H54 (cell line): ENCODE measurements at regions not wholly inside any gene's neighbourhood (a gene's known extent, or its start where the extent isn't known, plus 50 kb on each side); places are given as distances from the start of the nearest gene placed in this dataset.

Experiments used
- DNase-seq: peaks from one replicate; pipeline ENCODE4 v3.0.0; 2011; ENCODE audit warnings: low spot score, mixed read lengths; ENCODE audit not compliant: insufficient read length
- FAIRE-seq: peaks from 3 replicates; lab custom pipeline; 2011; peaks lifted over from hg19 to GRCh38; lab: Jason Lieb, UNC
- POLR2A ChIP-seq: IDR thresholded peaks from 2 replicates; pipeline ENCODE4 v1.6.1; 2011; ENCODE audit warnings: low read depth, mild to moderate bottlenecking, low read length

DNA sequence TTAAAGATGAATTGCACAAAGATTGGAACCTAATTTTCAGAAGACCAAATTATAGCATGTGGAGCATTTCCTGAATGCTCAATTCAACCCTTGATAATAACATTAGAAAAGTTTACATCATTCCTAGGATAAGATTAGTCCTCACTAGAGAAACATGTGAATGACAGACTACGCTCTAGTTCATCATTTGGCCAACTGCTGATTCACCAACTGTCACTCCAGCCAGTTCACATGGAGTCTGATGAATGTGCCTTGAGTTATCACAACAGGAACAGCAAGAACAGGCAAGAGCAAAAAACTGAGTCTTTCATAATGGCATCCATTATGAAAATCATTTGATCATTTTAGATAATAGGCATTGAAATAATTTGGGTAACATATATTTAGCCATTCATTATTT is 415.9 kb downstream of the PTPRC start:
- TF ChIP-seq POLR2A, result no peak
- DNase-seq (no peak), FAIRE-seq (no peak)

DNA sequence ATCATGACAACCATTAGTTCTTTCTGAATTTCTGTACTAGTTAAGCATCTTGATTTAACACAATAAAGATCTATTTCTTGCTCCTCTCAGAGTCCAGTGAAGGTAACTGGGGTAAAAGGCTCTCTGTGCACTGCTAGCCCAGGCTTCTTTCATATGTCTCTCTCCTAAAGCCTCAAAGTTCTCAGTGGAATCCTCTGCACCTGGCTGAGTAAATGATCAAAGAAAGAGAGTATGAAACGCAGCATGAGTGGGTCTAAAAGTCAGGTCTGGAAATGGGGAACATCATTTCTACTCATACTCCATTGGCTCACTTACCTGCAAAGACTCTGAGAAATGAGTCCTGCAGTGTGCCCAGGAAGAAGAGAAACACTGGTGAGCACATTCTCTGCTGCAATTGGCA is 418.5 kb downstream of the PTPRC start:
- DNase-seq, result no peak
- FAIRE-seq, result no peak
- no peak for TF ChIP-seq POLR2A

GRCh38 chr1:199058281-199058680 is 419.4 kb downstream of the PTPRC start:
- DNase-seq (no peak), FAIRE-seq (no peak)
- no peak for TF ChIP-seq POLR2A

- no peak for FAIRE-seq
- TF ChIP-seq POLR2A, result no peak
- no peak for DNase-seq
These were observed 426.1 kb downstream of the PTPRC start for GRCh38 chr1:199064971-199065370.

GRCh38 chr1:199067483-199067882 is 428.6 kb downstream of the PTPRC start:
- DNase-seq (no peak), FAIRE-seq (no peak)
- no peak for TF ChIP-seq POLR2A

DNA sequence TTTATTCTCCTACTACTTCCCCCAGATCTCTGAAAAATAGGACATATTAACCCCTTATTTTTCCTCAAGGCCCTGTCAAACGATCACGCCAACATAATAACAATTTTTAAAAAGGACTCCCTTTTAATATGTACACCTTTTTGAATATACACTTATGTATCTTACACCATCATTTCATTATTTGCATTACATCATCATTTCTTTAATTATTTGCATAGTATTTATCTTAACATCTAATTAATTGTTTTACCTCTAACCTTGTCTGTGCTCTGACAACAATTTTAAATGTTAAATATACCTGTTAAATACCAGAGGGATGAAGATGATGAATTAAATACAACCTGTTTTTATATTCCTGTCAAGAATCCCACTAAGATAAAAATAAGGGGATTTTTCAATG is 432.2 kb downstream of the PTPRC start:
- no peak for TF ChIP-seq POLR2A
- no peak for DNase-seq
- no peak for FAIRE-seq

DNA sequence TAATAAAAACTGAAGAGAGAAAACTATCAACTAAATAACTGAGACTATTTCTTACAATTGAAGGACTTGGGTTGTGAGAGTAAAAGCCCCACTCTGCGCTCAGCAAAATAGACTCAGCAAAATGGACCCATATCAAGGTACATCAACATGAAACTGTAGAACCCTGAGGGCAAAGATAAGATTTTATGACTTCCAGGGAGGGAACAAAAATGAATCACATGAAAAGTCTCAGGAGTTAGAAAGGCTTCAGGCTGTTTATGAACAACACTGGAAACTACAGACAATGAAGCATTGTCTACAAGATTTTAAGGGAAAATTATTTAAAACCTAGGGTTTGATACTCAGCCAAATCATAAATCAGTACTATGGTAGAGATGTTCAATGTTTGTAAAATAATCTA is 434.3 kb downstream of the PTPRC start:
- no peak for DNase-seq
- TF ChIP-seq POLR2A, result no peak
- FAIRE-seq, result no peak

- TF ChIP-seq POLR2A, result no peak
- FAIRE-seq, result no peak
These were observed 437.0 kb downstream of the PTPRC start for GRCh38 chr1:199075792-199076191.

GRCh38 chr1:199079994-199080393 is 441.2 kb downstream of the PTPRC start:
- no peak for DNase-seq

More at GRCh38 chr1:199075792-199076191, 437.0 kb downstream of the PTPRC start:
- no peak for DNase-seq

DNA sequence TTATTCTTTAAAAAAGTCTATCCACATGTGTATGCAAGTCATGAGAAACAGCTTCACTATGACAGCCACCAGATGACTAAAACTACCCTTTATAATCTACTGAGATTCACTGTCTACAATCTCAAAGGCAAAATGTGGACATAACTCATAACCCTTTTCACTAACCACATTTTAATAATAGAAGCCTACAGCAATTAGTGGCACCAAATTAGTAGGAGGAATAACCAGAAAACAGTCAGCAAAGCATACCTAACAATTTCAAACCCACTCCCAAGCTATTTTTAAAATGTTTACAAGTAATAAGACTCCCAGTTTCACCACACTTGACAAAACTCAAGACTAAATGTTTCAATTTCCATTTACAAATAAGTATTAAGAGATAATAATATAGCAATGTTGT is 442.9 kb downstream of the PTPRC start:
- DNase-seq (no peak), FAIRE-seq (no peak)
- TF ChIP-seq POLR2A, result no peak

More at GRCh38 chr1:199079994-199080393, 441.2 kb downstream of the PTPRC start:
- FAIRE-seq, result no peak
- no peak for TF ChIP-seq POLR2A

DNA sequence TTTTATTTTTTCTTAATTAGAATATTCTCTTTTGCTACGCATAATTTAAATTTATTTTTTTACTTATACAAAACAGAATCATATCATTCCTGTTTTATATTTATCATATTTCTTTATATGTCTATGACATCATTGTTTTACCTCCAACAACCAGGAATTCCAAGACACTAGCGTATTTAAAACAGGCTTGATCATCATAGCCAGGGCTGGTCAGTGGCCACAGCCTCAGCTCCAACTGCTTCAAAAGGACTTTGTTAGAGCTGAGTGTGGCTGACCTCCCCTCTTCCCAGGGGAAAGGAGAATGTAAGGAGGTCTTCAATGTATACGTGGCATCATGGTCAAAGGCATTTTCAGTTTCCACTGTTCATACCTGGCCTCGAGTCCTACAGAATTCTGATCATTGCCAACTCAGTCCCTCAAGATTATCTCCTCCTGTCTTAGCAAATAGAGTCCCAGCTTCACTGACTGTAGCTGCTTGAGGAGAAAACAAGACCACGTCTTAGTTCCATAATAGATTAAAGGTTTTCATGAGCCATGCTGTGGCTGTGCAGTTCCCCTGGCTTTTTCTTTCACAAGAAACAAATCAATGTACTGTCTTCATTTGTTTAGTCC is 444.0 kb downstream of the PTPRC start:
- no peak for DNase-seq
- TF ChIP-seq POLR2A, result no peak
- FAIRE-seq, result no peak

DNA sequence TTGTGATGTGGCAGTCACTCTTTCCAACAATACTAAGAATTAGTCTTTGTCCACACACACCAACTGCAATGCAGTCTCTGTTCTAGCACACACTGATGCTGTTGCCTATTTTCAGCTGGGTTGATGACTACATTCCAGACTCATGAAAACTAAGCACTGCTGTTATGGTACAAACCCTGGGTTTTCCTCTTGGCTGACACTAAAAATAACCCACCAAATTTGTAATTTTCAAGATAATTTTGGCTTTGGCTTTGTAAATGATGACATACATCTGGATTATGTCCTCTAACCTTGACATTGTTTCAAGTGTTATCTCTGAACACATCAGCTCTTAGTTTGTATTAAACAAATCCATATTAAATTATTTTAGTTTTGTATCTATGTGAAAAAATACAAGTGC is 444.8 kb downstream of the PTPRC start:
- TF ChIP-seq POLR2A, result no peak
- FAIRE-seq (no peak), DNase-seq (no peak)

GRCh38 chr1:199084293-199084692 is 445.5 kb downstream of the PTPRC start:
- FAIRE-seq (no peak), DNase-seq (no peak)
- TF ChIP-seq POLR2A, result no peak

DNA sequence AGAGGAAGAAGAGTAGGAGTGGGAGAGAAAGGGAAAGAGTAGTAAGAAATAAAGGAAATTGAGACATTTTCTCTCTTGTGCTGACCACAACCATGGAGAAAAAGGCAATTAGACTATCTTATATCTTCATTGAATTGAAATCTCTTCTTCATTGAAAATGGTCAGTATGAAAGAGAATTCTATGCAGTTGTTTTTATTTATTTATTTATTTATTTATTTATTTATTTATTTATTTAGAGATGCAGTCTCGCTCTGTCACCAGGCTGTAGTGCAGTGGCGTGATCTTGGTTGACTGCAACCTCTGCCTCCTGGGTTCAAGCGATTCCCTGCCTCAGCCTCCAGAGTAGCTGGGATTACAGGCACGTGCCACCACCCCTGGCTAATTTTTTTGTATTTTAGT is 447.1 kb downstream of the PTPRC start:
- no peak for TF ChIP-seq POLR2A
- DNase-seq, result no peak
- no peak for FAIRE-seq

GRCh38 chr1:199087144-199087543 is 448.3 kb downstream of the PTPRC start:
- DNase-seq, result no peak
- no peak for TF ChIP-seq POLR2A

More at GRCh38 chr1:199087144-199087543, 448.3 kb downstream of the PTPRC start:
- FAIRE-seq, result no peak
